B cell (primary cell): ENCODE measurements at regions not wholly inside any gene's neighbourhood (a gene's known extent, or its start where the extent isn't known, plus 50 kb on each side); places are given as distances from the start of the nearest gene placed in this dataset.

ENCODE experiments used
- ATAC-seq: fragments of 200-7000 bp; cut with Tn5 transposase; one replicate; pipeline ENCODE4 v1.10.0; 2021; ENCODE audit warnings: low read depth, mild to moderate bottlenecking, moderate number of reproducible peaks, moderate library complexity
- CTCF ChIA-PET: fragments of 350-600 bp; sonication (Branson Sonifier 250); formaldehyde crosslinking; loops from one replicate; lab custom pipeline; 2021; ENCODE audit warnings: antibody characterized with exemption, inconsistent platforms; lab: Charles Lee
- POLR2A ChIA-PET: fragments of 350-600 bp; sonication (Branson Sonifier 250); formaldehyde crosslinking; loops from one replicate; lab custom pipeline; 2021; ENCODE audit warnings: antibody characterized with exemption; lab: Charles Lee
- DNase-seq: peaks from one replicate; pipeline ENCODE4 v3.0.0; 2013
- H2AFZ ChIP-seq: 2 replicates; pipeline ENCODE4 v1.6.1; 2012; ENCODE audit warnings: mild to moderate bottlenecking, low read depth, low read length; ENCODE audit not compliant: insufficient read depth, poor library complexity, severe bottlenecking
- H3K27ac ChIP-seq, 2 donors: 1 replicate in 1 of 2; 2 replicates in 1 of 2; pipeline ENCODE4 v1.5.1; 2012 to 2013; ENCODE audit warnings: low read length in 2 of 2, mild to moderate bottlenecking in 2 of 2, moderate library complexity in 1 of 2
- H3K27me3 ChIP-seq, 4 experiments: fragments of 200-600 bp in 1 of 4; sonication (generic) in 1 of 4; replicated peaks in 1 of 4; 1 replicate in 2 of 4; 2 replicates in 2 of 4; pipeline versions ENCODE4 v1.6.1 to v1.7.0; 2013 to 2016; ENCODE audit warnings: low read length in 3 of 4, mild to moderate bottlenecking in 2 of 4, mixed read lengths in 1 of 4, moderate library complexity in 1 of 4; ENCODE audit not compliant: insufficient read depth in 4 of 4, control insufficient read depth in 3 of 4; ENCODE audit errors: control extremely low read depth in 1 of 4
- H3K36me3 ChIP-seq, 2 experiments: replicated peaks in 1 of 2; 1 replicate in 1 of 2; 2 replicates in 1 of 2; pipeline versions ENCODE4 v1.6.1 to v1.7.1; 2013; ENCODE audit warnings: low read length in 1 of 2; ENCODE audit not compliant: insufficient read depth in 2 of 2, control insufficient read depth in 1 of 2; ENCODE audit errors: control extremely low read depth in 1 of 2, extremely low read depth in 1 of 2
- H3K4me1 ChIP-seq, 2 donors: fragments of 200-600 bp in 1 of 2; sonication (generic) in 1 of 2; 1 replicate in 1 of 2; 2 replicates in 1 of 2; pipeline versions ENCODE4 v1.5.1 to v1.6.1; 2013 to 2017; ENCODE audit warnings: low read length in 2 of 2; ENCODE audit not compliant: control insufficient read depth in 2 of 2, insufficient read depth in 2 of 2
- H3K4me2 ChIP-seq: replicated peaks from 2 replicates; pipeline ENCODE3; 2012; ENCODE audit warnings: mild to moderate bottlenecking, low read depth, low read length; ENCODE audit not compliant: poor library complexity, severe bottlenecking
- H3K4me3 ChIP-seq, 5 experiments: fragments of 200-600 bp in 1 of 5; sonication (generic) in 1 of 5; 1 replicate in 3 of 5; 2 replicates in 2 of 5; pipeline versions ENCODE4 v1.5.1 to v1.7.0; 2011 to 2016; ENCODE audit warnings: low read length in 4 of 5, mild to moderate bottlenecking in 4 of 5, low read depth in 2 of 5, control low read depth in 1 of 5, moderate library complexity in 1 of 5; ENCODE audit not compliant: insufficient read depth in 1 of 5; ENCODE audit errors: control extremely low read depth in 1 of 5, extremely low read depth in 1 of 5
- H3K79me2 ChIP-seq: fragments of 200-600 bp; sonication (generic); one replicate; pipeline ENCODE4 v1.6.0; 2016; ENCODE audit warnings: low read length; ENCODE audit not compliant: control insufficient read depth, insufficient read depth
- H3K9ac ChIP-seq: fragments of 200-600 bp; sonication (generic); 2 replicates; pipeline ENCODE4 v1.6.1; 2017; ENCODE audit warnings: mild to moderate bottlenecking, low read length, moderate library complexity
- H3K9me3 ChIP-seq, 3 donors: one replicate each; pipeline versions ENCODE4 v1.6.1 to v1.7.1; 2013; ENCODE audit warnings: low read length in 2 of 3; ENCODE audit not compliant: control insufficient read depth in 2 of 3, insufficient read depth in 1 of 3; ENCODE audit errors: control extremely low read depth in 1 of 3
- H4K20me1 ChIP-seq: 2 replicates; pipeline ENCODE4 v1.6.0; 2012; ENCODE audit warnings: mild to moderate bottlenecking, low read length; ENCODE audit not compliant: insufficient read depth, control insufficient read depth, poor library complexity, severe bottlenecking
- H3K27ac Mint-ChIP-seq: one replicate; pipeline ENCODE4 v1.8.0; 2021; ENCODE audit warnings: mixed read lengths
- H3K27me3 Mint-ChIP-seq: one replicate; pipeline ENCODE4 v1.8.0; 2021; ENCODE audit warnings: mixed read lengths
- H3K4me1 Mint-ChIP-seq: one replicate; pipeline ENCODE4 v1.8.0; 2021; ENCODE audit warnings: mixed read lengths
- H3K4me3 Mint-ChIP-seq: one replicate; pipeline ENCODE4 v1.8.0; 2021; ENCODE audit warnings: mixed read lengths
- H3K9me3 Mint-ChIP-seq: one replicate; pipeline ENCODE4 v1.8.0; 2022; ENCODE audit warnings: mixed read lengths; ENCODE audit not compliant: insufficient read depth
- EZH2 ChIP-seq: IDR thresholded peaks from 2 replicates; pipeline ENCODE4 v1.6.1; 2012; ENCODE audit warnings: borderline replicate concordance, low read depth, mild to moderate bottlenecking, moderate library complexity, low read length; ENCODE audit not compliant: insufficient read depth, poor library complexity, severe bottlenecking
- WGBS: methylation state at CpG from one replicate; pipeline ENCODE4 v1.1.5; 2013; ENCODE audit warnings: missing lambda C conversion rate; ENCODE audit not compliant: insufficient coverage; 5-methylcytosine and 5-hydroxymethylcytosine counted together
- intact Hi-C: fragments of 100-400 bp; cut with micrococcal nuclease; formaldehyde crosslinking; loops from one replicate; pipeline ENCODE4 v1.10.0; 2022
- TF ChIP-seq, protein P1 (sequence below): fragments of 200-600 bp; IDR thresholded peaks from one replicate; pipeline ENCODE4 v1.8.0; 2022; ENCODE audit warnings: antibody characterized with exemption, mild to moderate bottlenecking

DNA sequence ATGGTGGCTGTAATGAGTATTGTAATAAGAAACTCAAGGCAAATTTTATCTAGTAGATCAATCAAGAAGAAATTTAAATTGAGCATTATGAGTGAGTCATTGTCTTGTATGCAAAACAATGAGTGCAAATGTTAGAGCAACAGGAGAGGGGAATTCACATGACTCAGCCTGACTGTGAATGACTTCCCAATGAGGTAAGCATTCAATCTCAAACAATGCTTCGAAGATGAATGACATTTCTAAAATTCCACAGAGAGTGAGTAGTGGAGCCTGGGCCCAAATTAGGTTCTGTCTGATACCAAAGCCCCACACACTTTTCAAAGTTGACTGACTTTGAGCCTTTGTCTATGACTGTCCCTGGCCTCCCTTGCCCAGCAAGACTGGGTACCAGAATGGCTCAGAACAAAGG, 738.0 kb downstream of the PTPRU start:
- TF ChIP-seq, protein P1, sequence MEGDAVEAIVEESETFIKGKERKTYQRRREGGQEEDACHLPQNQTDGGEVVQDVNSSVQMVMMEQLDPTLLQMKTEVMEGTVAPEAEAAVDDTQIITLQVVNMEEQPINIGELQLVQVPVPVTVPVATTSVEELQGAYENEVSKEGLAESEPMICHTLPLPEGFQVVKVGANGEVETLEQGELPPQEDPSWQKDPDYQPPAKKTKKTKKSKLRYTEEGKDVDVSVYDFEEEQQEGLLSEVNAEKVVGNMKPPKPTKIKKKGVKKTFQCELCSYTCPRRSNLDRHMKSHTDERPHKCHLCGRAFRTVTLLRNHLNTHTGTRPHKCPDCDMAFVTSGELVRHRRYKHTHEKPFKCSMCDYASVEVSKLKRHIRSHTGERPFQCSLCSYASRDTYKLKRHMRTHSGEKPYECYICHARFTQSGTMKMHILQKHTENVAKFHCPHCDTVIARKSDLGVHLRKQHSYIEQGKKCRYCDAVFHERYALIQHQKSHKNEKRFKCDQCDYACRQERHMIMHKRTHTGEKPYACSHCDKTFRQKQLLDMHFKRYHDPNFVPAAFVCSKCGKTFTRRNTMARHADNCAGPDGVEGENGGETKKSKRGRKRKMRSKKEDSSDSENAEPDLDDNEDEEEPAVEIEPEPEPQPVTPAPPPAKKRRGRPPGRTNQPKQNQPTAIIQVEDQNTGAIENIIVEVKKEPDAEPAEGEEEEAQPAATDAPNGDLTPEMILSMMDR, result no peak
- TF ChIP-seq EZH2, result no peak
- peaks cover 7% of the 10 kb centered on the region for H3K27me3 Mint-ChIP-seq
- ChIA-PET CTCF (no interaction called here), POLR2A (no interaction called here)
- H3K36me3 ChIP-seq, result no peaks in the 10 kb centered on the region
- no peaks in the 10 kb centered on the region for H4K20me1 ChIP-seq
- no peaks in the 10 kb centered on the region for H3K27me3 ChIP-seq
- no peak for ATAC-seq
- H3K27ac ChIP-seq, result no peak overlapping the region
- H3K9ac ChIP-seq, result no peak overlapping the region
- DNase-seq, result no peak
- no peak overlapping the region for H3K4me3 ChIP-seq
- H3K9me3 Mint-ChIP-seq, result peaks cover 5% of the 10 kb centered on the region
- no peak overlapping the region for H2AFZ ChIP-seq
- peaks cover 0 to 4% (median 0%) of the 10 kb centered on the region in 3 donors for H3K9me3 ChIP-seq
- H3K4me1 Mint-ChIP-seq, result no peaks in the 10 kb centered on the region
- no peak overlapping the region for H3K4me2 ChIP-seq
- H3K79me2 ChIP-seq, result no peaks in the 10 kb centered on the region
- no peaks in the 10 kb centered on the region for H3K4me1 ChIP-seq
- WGBS, result no CpG with 5 or more reads among the region's 1 CpG
- H3K4me3 Mint-ChIP-seq, result no peak overlapping the region
- intact Hi-C loops, result no loop called here
- H3K27ac Mint-ChIP-seq, result no peak overlapping the region

DNA sequence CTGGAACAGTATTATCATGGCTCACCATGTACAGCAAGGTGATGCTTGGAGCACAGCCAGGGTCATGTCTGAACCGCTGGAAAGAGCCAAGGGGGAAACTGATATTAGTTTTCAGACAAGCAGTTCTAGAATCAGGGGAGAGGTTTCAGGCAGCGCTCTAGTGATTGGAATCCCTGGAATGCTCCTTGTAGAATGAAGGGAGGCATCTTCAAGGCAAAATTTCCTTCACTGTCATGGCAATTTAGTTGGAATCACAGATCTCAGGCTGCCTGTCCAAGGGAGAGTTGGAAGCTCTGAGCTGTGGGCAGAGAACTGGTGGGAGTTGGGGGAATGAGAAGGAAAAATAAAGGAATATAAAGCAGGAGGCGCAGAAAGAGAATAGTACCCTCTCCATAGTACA, 737.1 kb downstream of the PTPRU start:
- Mint-ChIP-seq H3K27me3 (peaks cover 7% of the 10 kb centered on the region), H3K4me1 (no peaks in the 10 kb centered on the region), H3K27ac (no peak overlapping the region), H3K4me3 (no peak overlapping the region), H3K9me3 (peaks cover 5% of the 10 kb centered on the region)
- H3K4me3 ChIP-seq, result no peak overlapping the region
- no peaks in the 10 kb centered on the region for H3K4me1 ChIP-seq
- POLR2A ChIA-PET, result no interaction called here
- 54% methylated on average over 2 of the region's 3 CpGs for WGBS
- H3K27me3 ChIP-seq, result no peaks in the 10 kb centered on the region
- CTCF ChIA-PET, result no interaction called here
- H3K9me3 ChIP-seq, result peaks cover 0 to 5% (median 0%) of the 10 kb centered on the region in 3 donors
- TF ChIP-seq EZH2, result no peak
- TF ChIP-seq, protein P1, result no peak
- H3K79me2 ChIP-seq, result no peaks in the 10 kb centered on the region
- no peak for ATAC-seq
- DNase-seq, result no peak
- H3K36me3 ChIP-seq, result no peaks in the 10 kb centered on the region
- H3K4me2 ChIP-seq, result no peak overlapping the region
- no peak overlapping the region for H3K27ac ChIP-seq
- intact Hi-C loops, result no loop called here
- H4K20me1 ChIP-seq, result no peaks in the 10 kb centered on the region
- H2AFZ ChIP-seq, result no peak overlapping the region
- H3K9ac ChIP-seq, result no peak overlapping the region
